SJCRH30 (cell line): ENCODE measurements at regions not wholly inside any gene's neighbourhood (a gene's known extent, or its start where the extent isn't known, plus 50 kb on each side); places are given as distances from the start of the nearest gene placed in this dataset.

Experiments used
- DNase-seq, 2 experiments: peaks; one replicate each; pipeline ENCODE4 v3.0.0-alpha.2; 2015 to 2020
- H3K27ac ChIP-seq: fragments of 250-450 bp; sonication (Bioruptor Pico); 2 replicates; pipeline ENCODE4 v1.5.1; 2020; ENCODE audit warnings: mild to moderate bottlenecking, moderate library complexity
- H3K27me3 ChIP-seq: fragments of 250-450 bp; sonication (Bioruptor Pico); 2 replicates; pipeline ENCODE4 v1.5.1; 2020; ENCODE audit warnings: mild to moderate bottlenecking, moderate library complexity
- H3K36me3 ChIP-seq: fragments of 250-450 bp; sonication (Bioruptor Pico); 2 replicates; pipeline ENCODE4 v1.5.1; 2020; ENCODE audit warnings: mild to moderate bottlenecking, moderate library complexity
- H3K4me1 ChIP-seq: fragments of 250-450 bp; sonication (Bioruptor Pico); 2 replicates; pipeline ENCODE4 v1.5.1; 2020; ENCODE audit warnings: mild to moderate bottlenecking, moderate library complexity
- H3K4me3 ChIP-seq: fragments of 250-450 bp; sonication (Bioruptor Pico); 2 replicates; pipeline ENCODE4 v1.5.1; 2020; ENCODE audit warnings: mild to moderate bottlenecking, moderate library complexity
- H3K9me3 ChIP-seq: fragments of 250-450 bp; sonication (Bioruptor Pico); replicated peaks from 2 replicates; pipeline ENCODE4 v1.5.1; 2020; ENCODE audit warnings: mild to moderate bottlenecking, moderate library complexity

DNA sequence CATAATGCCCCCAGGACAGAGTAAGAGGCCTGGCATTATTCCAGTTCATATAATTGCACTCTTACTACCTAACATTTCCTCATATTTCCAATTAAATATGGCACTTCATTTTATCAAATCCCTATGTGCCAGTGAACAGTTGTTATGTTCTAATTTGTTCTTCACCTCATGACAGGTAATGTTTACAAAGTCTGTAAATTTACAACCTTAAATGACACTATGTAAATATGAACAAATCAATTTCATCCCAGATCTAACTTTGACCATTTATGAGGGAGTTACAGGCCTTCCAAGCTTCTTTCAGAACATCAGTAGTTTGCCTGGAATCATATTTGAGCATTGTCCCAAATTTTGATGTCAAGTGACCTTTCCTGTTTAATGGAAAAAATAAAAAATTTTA, 592.6 kb upstream of the CDH6 start:
- Histone ChIP-seq H3K4me1 (no peaks in the 10 kb centered on the region), H3K36me3 (no peaks in the 10 kb centered on the region; the same call in 1 of the 2 replicates), H3K4me3 (no peak overlapping the region), H3K9me3 (no peaks in the 10 kb centered on the region), H3K27me3 (no peaks in the 10 kb centered on the region), H3K27ac (no peak overlapping the region)
- DNase-seq, result no peak

DNA sequence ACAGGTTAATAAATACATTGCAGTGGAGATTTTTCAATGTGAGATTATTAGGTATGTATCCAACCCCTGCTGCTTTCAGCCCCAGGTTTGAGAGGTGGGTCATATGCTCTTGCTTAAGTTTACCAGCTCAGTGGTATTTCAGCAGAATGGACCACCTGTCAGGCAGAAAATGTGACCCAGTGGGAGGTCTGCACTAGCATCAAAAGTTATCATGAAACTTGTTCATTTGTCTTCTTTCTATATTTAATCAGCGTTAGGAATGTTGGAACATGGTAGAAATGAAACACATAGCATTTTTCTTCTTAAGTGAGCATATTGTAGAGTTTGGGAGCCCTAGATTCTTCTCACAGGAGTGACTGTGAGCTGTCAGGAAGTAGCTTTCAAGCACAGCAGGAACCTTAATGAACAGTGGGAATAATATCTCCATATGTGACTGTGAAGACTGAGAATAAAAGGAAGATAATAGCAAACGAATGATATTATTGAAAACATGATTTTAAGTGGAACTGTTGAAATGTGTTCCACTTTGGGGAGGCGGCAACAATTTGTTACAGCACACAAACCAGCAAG, 596.9 kb upstream of the CDH6 start:
- no peaks in the 10 kb centered on the region; the same call in 1 of the 2 replicates for H3K36me3 ChIP-seq
- no peaks in the 10 kb centered on the region for H3K9me3 ChIP-seq
- no peaks in the 10 kb centered on the region for H3K27me3 ChIP-seq
- no peak overlapping the region for H3K27ac ChIP-seq
- no peak for DNase-seq
- no peaks in the 10 kb centered on the region for H3K4me1 ChIP-seq
- no peak overlapping the region for H3K4me3 ChIP-seq

DNA sequence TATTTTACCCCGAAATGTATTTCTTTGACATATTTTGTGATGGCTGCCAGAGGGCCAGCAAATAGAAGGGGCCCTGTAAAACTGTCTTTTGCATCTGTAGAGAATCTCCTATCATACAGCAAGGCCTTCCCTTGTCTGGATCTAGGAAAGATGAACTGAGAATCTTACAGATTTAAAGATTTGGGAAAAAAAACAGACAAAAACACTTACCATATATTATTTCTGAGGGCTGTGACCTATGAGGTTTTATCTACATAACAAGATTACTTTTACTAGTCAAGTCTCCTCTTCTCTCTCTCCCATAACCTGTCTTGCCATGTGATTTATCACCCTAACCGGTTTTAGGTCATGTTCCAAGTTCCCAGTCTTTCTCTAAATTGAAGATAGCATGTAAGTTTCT, 599.2 kb upstream of the CDH6 start:
- no peak overlapping the region for H3K4me3 ChIP-seq
- DNase-seq, result no peak
- H3K27ac ChIP-seq, result no peak overlapping the region
- no peaks in the 10 kb centered on the region for H3K4me1 ChIP-seq
- no peaks in the 10 kb centered on the region for H3K27me3 ChIP-seq
- H3K36me3 ChIP-seq, result no peaks in the 10 kb centered on the region
- H3K9me3 ChIP-seq, result no peaks in the 10 kb centered on the region

DNA sequence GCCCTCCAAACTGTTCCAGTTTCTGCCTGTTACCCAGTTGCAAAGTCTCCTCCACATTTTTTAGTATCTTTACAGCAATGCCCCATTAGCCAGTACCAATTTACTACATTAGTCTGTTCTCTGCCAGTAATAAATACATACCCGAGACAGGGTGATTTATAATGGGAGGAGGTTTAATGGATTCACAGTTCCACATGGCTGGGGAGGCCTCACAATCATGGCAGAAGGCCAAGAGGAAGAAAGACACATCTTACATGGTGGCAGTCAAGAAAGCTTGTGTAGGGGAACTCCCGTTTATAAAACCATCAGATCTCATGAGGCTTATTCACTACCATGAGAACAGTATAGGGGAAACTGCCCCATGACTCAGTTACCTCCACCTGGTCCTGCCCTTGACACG, 600.7 kb upstream of the CDH6 start:
- 0 out of 2 replicates have a peak, but pooled peaks cover 3% of the 10 kb centered on the region for H3K4me1 ChIP-seq
- no peaks in the 10 kb centered on the region for H3K27me3 ChIP-seq
- no peak overlapping the region for H3K4me3 ChIP-seq
- H3K9me3 ChIP-seq, result no peaks in the 10 kb centered on the region
- no peaks in the 10 kb centered on the region for H3K36me3 ChIP-seq
- no peak overlapping the region for H3K27ac ChIP-seq
- no peak for DNase-seq

DNA sequence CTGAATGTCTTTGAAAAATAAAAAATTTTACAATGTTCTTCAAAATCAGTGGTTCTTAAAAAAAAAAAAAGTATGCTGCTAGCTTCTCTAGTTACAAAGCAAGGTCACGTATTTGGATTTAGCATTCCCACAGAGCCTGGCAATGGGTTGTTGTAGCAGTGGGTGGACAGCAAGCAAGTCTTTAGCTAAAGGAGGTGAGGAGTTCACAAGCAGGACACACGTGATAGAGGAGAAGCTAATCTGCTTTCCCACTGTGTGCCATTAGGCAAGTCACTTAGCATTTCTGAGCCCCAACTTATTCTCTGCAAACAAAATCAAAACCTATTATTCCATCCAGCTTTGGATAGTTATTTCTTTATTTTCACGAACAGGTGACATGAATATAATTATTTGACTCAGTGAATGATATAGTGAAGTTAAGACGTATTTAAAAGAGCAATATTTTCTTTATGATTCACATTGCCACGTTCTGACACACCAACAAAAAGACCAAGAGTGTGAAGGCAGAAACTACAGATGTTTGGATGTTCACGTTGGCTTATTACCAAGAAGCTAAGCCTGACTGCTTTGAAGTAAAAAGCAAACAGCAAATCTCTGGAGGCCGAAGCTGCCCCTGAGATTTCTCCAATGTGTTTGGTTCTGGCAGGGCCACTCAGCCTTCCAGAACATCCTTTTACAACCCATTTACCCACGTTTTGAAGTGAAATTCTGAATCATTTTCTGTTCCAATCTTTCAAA, 612.1 kb upstream of the CDH6 start:
- H3K36me3 ChIP-seq, result no peaks in the 10 kb centered on the region
- H3K27me3 ChIP-seq, result no peaks in the 10 kb centered on the region; the same call in 1 of the 2 replicates
- no peak overlapping the region for H3K4me3 ChIP-seq
- no peaks in the 10 kb centered on the region for H3K4me1 ChIP-seq
- no peak for DNase-seq
- H3K27ac ChIP-seq, result no peak overlapping the region
- H3K9me3 ChIP-seq, result no peaks in the 10 kb centered on the region

DNA sequence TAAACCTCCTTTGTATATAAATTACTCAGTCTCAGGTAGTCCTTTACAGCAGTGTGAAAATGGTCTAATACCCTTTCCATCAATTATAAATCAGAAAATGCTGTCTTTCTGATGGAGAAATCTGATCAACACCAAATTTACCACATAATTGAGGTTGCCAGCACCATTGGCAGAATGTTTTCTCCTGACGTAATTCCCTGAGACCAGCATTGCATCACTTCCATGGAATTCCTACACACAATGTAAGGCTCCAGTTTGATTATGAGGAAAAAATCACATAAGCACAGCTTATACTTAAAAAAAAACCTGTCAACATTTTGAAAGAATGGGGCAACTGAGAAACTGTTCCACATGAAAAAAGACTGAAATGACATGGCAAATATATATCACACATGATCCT, 618.7 kb upstream of the CDH6 start:
- Histone ChIP-seq H3K9me3 (no peaks in the 10 kb centered on the region), H3K27ac (peak overlapping the region; percentile 22), H3K4me1 (peaks cover 10% of the 10 kb centered on the region), H3K4me3 (no peak overlapping the region), H3K27me3 (no peaks in the 10 kb centered on the region; the same call in 1 of the 2 replicates), H3K36me3 (no peaks in the 10 kb centered on the region)
- DNase-seq, result peak; percentile 13 to 33

DNA sequence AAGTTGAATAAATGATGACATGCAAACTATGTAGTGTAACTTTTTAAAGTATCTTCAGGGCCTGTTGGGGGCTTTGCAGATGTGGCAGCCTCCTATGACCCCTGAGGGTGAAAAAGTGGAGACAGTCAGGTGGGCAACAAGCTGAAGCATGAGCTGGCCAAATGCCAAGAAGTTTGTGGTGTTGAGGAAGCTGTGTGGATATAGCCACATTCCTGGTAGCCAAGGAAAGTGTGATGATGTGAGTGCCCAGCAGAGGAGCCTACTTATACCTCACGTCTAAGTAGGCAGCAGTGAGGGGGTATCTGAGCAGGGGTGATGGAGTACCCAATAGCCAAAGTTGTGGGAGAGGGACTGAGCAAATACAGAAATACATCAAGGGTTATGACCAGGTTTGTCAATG, 621.2 kb upstream of the CDH6 start:
- Histone ChIP-seq H3K4me1 (peaks cover 10% of the 10 kb centered on the region), H3K4me3 (no peak overlapping the region), H3K9me3 (no peaks in the 10 kb centered on the region), H3K27me3 (no peaks in the 10 kb centered on the region), H3K27ac (no peak overlapping the region), H3K36me3 (no peaks in the 10 kb centered on the region)
- peak; percentile 57 to 68 for DNase-seq

DNA sequence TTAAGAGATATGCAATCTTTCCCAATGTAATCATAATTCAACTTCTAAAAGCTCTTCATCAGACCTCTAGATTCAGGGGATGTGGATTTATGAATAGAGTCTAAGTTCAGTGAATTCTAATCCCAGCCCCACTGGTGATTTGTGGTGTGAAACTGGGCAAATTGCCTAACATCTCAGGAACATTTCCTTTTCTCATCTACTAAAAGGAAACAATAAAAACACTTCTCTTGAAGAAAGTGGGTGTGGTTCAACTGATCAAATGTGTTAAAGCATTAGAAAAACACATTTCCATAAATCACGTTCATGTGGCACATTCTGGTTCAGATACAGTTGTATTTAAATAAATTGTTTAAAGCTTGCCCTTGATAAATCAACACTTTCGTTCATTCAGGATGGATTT, 631.7 kb upstream of the CDH6 start:
- no peaks in the 10 kb centered on the region for H3K9me3 ChIP-seq
- H3K27me3 ChIP-seq, result peaks cover 9% of the 10 kb centered on the region; the same call in 1 of the 2 replicates
- DNase-seq, result no peak
- H3K4me1 ChIP-seq, result no peaks in the 10 kb centered on the region
- H3K4me3 ChIP-seq, result no peak overlapping the region
- H3K27ac ChIP-seq, result no peak overlapping the region
- H3K36me3 ChIP-seq, result no peaks in the 10 kb centered on the region

DNA sequence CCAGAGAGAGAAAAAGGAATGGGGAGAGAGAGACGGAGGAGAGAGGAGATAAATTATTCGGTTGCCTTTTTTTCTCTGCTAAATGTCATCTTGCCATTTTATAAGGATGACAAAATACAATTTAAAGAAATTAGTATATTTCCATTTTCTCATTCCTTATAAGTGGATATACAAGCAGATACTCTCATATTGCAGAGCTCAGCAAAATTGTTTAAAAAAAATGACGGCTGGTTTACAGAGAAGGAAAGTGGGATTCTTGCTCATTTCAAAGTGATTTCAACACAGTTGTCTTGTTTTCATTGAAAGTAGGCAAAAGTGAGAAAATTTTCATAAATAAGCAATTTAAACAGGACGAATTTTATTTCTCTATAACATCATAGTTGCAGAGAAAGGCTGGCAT, 641.9 kb upstream of the CDH6 start:
- H3K9me3 ChIP-seq, result no peaks in the 10 kb centered on the region
- no peaks in the 10 kb centered on the region for H3K36me3 ChIP-seq
- H3K27ac ChIP-seq, result no peak overlapping the region
- H3K4me1 ChIP-seq, result no peaks in the 10 kb centered on the region
- no peak overlapping the region for H3K4me3 ChIP-seq
- no peak for DNase-seq
- no peaks in the 10 kb centered on the region for H3K27me3 ChIP-seq

DNA sequence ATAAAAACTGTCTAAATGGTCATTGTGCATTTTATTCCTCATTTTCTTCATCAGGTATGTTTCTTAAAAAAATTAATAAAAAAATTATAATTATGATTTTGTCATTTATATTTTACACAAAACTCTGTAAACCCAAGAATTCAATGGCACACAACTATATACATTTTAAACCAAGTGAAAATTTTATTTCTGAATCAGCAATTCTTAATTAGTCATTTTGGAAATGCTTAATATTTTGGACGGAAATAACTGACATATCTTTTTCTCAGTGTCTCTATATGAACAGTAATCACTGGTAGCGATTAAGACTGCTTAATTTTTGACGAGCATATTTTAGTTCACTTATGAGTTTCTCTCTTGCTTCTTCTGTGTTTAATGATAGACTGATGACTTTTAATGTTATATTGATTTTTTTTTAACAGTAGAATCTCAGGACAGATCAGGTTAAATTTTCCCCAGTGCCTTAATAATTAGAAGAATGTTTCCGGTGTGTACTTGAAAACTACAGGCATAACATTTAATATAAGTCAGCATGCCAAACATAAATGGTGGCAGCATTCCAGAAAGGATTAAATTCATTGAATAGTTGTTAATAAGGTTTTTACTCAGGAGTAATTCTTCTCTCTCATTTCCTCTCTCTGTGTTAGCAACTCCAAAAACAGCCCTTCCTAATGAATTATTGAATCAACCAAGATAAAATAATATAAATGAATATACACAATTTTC, 644.7 kb upstream of the CDH6 start:
- Histone ChIP-seq H3K27ac (no peak overlapping the region), H3K4me1 (no peaks in the 10 kb centered on the region), H3K9me3 (no peaks in the 10 kb centered on the region), H3K4me3 (no peak overlapping the region), H3K36me3 (no peaks in the 10 kb centered on the region), H3K27me3 (no peaks in the 10 kb centered on the region)
- DNase-seq, result no peak

DNA sequence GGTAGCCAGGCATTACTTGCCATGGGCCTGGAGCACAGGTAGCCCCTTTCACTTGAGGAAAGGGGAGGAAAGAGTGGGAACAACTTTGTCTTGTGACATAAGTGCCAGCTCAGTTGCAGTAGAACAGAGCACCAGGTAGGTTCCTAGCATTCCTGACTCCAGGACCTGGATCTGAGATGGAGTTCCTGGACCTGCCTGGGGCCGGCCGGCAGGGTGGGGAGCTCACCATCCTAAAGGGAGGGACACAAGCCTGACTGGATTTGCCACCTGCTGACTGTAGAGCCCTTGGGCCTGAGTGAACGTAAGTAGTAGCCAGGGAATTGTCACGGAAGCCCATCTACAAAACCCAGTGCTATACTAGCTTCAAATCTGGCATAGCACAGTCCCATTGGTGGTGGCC, 653.3 kb upstream of the CDH6 start:
- Histone ChIP-seq H3K36me3 (no peaks in the 10 kb centered on the region; the same call in 1 of the 2 replicates), H3K27ac (no peak overlapping the region), H3K9me3 (no peaks in the 10 kb centered on the region), H3K27me3 (no peaks in the 10 kb centered on the region), H3K4me3 (no peak overlapping the region), H3K4me1 (peaks cover 9% of the 10 kb centered on the region)
- no peak for DNase-seq

DNA sequence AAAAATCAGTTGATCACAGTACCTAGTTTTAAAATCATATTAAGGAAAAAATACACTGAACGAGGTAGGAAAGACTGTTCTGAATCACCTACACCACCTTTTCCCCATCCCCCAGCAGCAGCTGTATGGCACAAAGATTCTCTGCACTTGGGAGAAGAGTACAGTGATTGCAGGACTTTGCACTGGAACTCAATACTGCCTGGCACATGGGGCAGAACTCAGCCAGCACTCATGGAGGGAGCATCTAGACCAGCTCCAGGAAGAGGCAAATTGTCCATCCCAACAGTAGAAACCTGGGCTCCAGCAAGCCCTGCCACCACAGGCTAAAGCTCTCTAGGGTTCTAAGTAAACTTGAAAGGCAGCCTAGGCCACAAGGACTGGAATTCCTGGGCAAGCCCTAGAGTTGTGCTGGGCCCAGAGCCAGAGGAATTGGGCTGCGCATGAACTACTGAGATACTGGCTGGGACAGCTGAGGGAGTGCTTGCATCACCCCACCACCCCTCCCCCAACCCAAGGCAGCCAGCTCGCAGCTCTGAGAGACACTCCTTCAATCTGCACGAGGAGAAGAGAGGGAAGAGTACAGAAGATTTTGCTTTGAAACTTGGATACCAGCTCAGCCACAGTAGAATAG, 654.4 kb upstream of the CDH6 start:
- DNase-seq, result peak; percentile 76 to 80
- H3K27ac ChIP-seq, result peak overlapping the region; percentile 18; the same call in 1 of the 2 replicates
- H3K4me1 ChIP-seq, result peaks cover 9% of the 10 kb centered on the region

DNA sequence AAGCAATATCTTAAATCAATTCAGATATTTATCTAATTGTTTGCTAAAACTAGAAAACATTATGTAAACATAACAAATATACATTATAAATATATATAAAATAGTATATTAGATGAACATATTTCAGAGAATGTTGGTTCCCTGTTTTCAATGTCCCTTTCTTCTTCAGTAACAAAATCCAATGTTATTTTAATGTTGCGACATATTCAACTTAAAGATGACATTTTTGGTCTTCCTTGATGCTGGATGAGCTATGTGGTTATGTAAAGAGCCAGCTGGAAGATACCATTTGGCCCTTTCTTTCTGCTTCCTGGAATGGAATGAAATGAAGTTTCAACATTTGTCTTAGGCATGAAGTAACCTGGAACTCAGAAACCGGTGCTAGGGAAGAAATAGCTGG, 668.1 kb upstream of the CDH6 start:
- no peak overlapping the region for H3K27ac ChIP-seq
- H3K9me3 ChIP-seq, result no peaks in the 10 kb centered on the region
- no peaks in the 10 kb centered on the region for H3K4me1 ChIP-seq
- H3K27me3 ChIP-seq, result no peaks in the 10 kb centered on the region
- H3K4me3 ChIP-seq, result no peak overlapping the region
- DNase-seq, result no peak
- H3K36me3 ChIP-seq, result no peaks in the 10 kb centered on the region

More for the DNA sequence above, 654.4 kb upstream of the CDH6 start:
- H3K9me3 ChIP-seq, result no peaks in the 10 kb centered on the region
- H3K27me3 ChIP-seq, result no peaks in the 10 kb centered on the region
- H3K36me3 ChIP-seq, result no peaks in the 10 kb centered on the region; the same call in 1 of the 2 replicates
- H3K4me3 ChIP-seq, result no peak overlapping the region

DNA sequence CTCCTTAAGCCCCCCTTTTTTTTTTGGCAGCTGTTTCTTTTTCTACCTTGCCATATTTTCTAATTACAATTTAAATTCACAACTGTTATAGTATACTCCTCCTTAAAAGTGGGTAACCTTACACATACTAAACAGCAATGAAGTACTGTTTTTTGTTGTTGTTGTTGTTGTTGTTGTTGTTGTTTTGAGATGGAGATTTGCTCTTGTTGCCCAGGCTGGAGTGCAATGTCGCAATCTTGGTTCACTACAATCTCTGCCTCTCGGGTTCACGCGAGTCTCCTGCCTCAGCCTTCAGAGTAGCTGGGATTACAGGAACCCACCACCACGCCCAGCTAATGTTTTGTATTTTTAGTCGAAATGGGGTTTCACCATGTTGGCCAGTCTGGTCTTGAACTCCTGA, 669.1 kb upstream of the CDH6 start:
- H3K9me3 ChIP-seq, result no peaks in the 10 kb centered on the region
- no peaks in the 10 kb centered on the region for H3K27me3 ChIP-seq
- H3K4me3 ChIP-seq, result no peak overlapping the region

DNA sequence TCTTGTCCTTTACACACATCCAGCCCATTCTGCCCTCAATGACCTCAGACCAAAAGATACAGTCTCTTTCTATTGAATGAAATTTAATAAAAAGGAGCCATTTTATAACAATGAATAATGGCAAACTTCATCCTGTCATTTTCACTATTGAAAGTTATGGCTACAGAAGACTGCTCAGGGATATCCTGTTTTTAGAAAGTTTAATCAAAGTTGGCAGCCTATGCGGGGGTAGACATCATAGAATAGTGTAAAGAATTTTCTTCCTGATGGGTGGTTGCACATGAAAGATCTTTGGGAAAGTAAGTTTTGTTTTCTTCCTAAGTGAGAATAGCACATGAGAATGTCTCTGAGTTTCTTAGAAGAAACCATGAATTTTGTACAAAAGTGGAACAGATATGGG, 670.4 kb upstream of the CDH6 start:
- Histone ChIP-seq H3K36me3 (no peaks in the 10 kb centered on the region), H3K4me1 (no peaks in the 10 kb centered on the region), H3K4me3 (no peak overlapping the region), H3K27me3 (no peaks in the 10 kb centered on the region), H3K9me3 (no peaks in the 10 kb centered on the region), H3K27ac (no peak overlapping the region)
- no peak for DNase-seq

More for the DNA sequence above, 669.1 kb upstream of the CDH6 start:
- DNase-seq, result no peak
- no peaks in the 10 kb centered on the region for H3K36me3 ChIP-seq
- no peak overlapping the region for H3K27ac ChIP-seq
- H3K4me1 ChIP-seq, result no peaks in the 10 kb centered on the region
